Liver (tissue), 7 donors: ENCODE measurements at regions not wholly inside any gene's neighbourhood (a gene's known extent, or its start where the extent isn't known, plus 50 kb on each side); places are given as distances from the start of the nearest gene placed in this dataset.
"Not testable (repeated sequence)": the region's sequence is repeated elsewhere in the genome, so short reads cannot be mapped to it uniquely, and the experiment has no call there.

Experiments used
- DNase-seq: peaks from one replicate; pipeline ENCODE4 v3.0.0-alpha.2; 2017; ENCODE audit warnings: low spot score
- H3K27ac ChIP-seq, 2 donors: one replicate each; pipeline ENCODE4 v1.7.0; 2013; ENCODE audit warnings: inconsistent platforms in 2 of 2, low read length in 2 of 2, control low read depth in 1 of 2, low read depth in 1 of 2, mild to moderate bottlenecking in 1 of 2
- H3K27me3 ChIP-seq, 4 donors: one replicate each; pipeline versions ENCODE4 v1.6.1 to v1.7.0; 2013; ENCODE audit warnings: low read length in 3 of 4, inconsistent platforms in 1 of 4, mild to moderate bottlenecking in 1 of 4, moderate library complexity in 1 of 4; ENCODE audit not compliant: control insufficient read depth in 4 of 4, insufficient read depth in 4 of 4
- H3K36me3 ChIP-seq, 4 donors: one replicate each; pipeline versions ENCODE4 v1.6.1 to v1.7.0; 2013; ENCODE audit warnings: low read length in 3 of 4, mild to moderate bottlenecking in 3 of 4, low read depth in 1 of 4, moderate library complexity in 1 of 4; ENCODE audit not compliant: control insufficient read depth in 4 of 4, insufficient read depth in 3 of 4
- H3K4me1 ChIP-seq, 4 donors: one replicate each; pipeline versions ENCODE4 v1.6.1 to v1.7.0; 2013; ENCODE audit warnings: low read length in 3 of 4, mild to moderate bottlenecking in 3 of 4, moderate library complexity in 1 of 4; ENCODE audit not compliant: control insufficient read depth in 4 of 4, insufficient read depth in 4 of 4
- H3K4me3 ChIP-seq, 3 donors: one replicate each; pipeline versions ENCODE4 v1.6.1 to v1.7.0; 2013; ENCODE audit warnings: low read length in 3 of 3, control low read depth in 1 of 3, low read depth in 1 of 3, mild to moderate bottlenecking in 1 of 3
- H3K9ac ChIP-seq, 2 donors: one replicate each; pipeline ENCODE4 v1.7.0; 2013; ENCODE audit warnings: low read length in 2 of 2, mild to moderate bottlenecking in 2 of 2, moderate library complexity in 2 of 2, control low read depth in 1 of 2, low read depth in 1 of 2
- H3K9me3 ChIP-seq, 4 donors: one replicate each; pipeline versions ENCODE4 v1.6.1 to v1.7.0; 2013; ENCODE audit warnings: low read length in 3 of 4; ENCODE audit not compliant: control insufficient read depth in 4 of 4
- ATF3 ChIP-seq: IDR thresholded peaks from 2 replicates; pipeline ENCODE4 v1.6.1; 2016; ENCODE audit warnings: antibody characterized with exemption
- FOXA1 ChIP-seq: IDR thresholded peaks from 2 replicates; pipeline ENCODE4 v1.6.1; 2016; ENCODE audit warnings: antibody characterized with exemption
- GABPA ChIP-seq, 2 donors: IDR thresholded peaks in 1 of 2; conservative IDR thresholded peaks in 1 of 2; 2 replicates each; pipeline ENCODE4 v1.6.1; 2016; ENCODE audit warnings: antibody characterized with exemption in 2 of 2, mild to moderate bottlenecking in 1 of 2, moderate library complexity in 1 of 2
- HNF4G ChIP-seq: IDR thresholded peaks from 2 replicates; pipeline ENCODE4 v1.6.1; 2016; ENCODE audit warnings: antibody characterized with exemption
- MAX ChIP-seq: IDR thresholded peaks from 2 replicates; pipeline ENCODE4 v1.6.1; 2016; ENCODE audit warnings: antibody characterized with exemption
- NR2F2 ChIP-seq: IDR thresholded peaks from 2 replicates; pipeline ENCODE4 v1.6.1; 2016; ENCODE audit warnings: antibody characterized with exemption
- RAD21 ChIP-seq, 2 donors: IDR thresholded peaks; 2 replicates each; pipeline ENCODE4 v1.6.1; 2016; ENCODE audit warnings: antibody characterized with exemption in 2 of 2, mild to moderate bottlenecking in 2 of 2
- REST ChIP-seq: IDR thresholded peaks from 2 replicates; pipeline ENCODE4 v1.6.1; 2016; ENCODE audit warnings: antibody characterized with exemption, mild to moderate bottlenecking
- RXRA ChIP-seq, 2 donors: IDR thresholded peaks; 2 replicates each; pipeline ENCODE4 v1.6.1; 2017 to 2018; ENCODE audit warnings: antibody characterized with exemption in 2 of 2, mild to moderate bottlenecking in 1 of 2
- TAF1 ChIP-seq: conservative IDR thresholded peaks from 2 replicates; pipeline ENCODE4 v1.6.1; 2016; ENCODE audit warnings: antibody characterized with exemption, mild to moderate bottlenecking
- YY1 ChIP-seq: IDR thresholded peaks from 2 replicates; pipeline ENCODE4 v1.6.1; 2016; ENCODE audit warnings: antibody characterized with exemption, mild to moderate bottlenecking
- WGBS: extraction: QIAGEN DNeasy Blood & Tissue Kit; methylation state at CpG from one replicate; pipeline ENCODE4 v1.1.7; 2013; 5-methylcytosine and 5-hydroxymethylcytosine counted together
- donor health status: healthy.
- donor health status: healthy.
- donor health status: healthy.
- donor health status: healthy.

- TF ChIP-seq REST (no peak), ATF3 (no peak), YY1 (no peak), RAD21 (IDR thresholded peaks at IDR 0.05) (no peak), TAF1 (no peak), RXRA (IDR thresholded peaks at IDR 0.05) (no peak), FOXA1 (no peak)
These were observed 167.1 kb upstream of the CNKSR2 start (continued) for GRCh38 chrX:21207080-21207479.

- not testable (repeated sequence) for DNase-seq, H3K36me3 ChIP-seq, H3K9me3 ChIP-seq, H3K27me3 ChIP-seq, H3K4me3 ChIP-seq, H3K27ac ChIP-seq, H3K9ac ChIP-seq, H3K4me1 ChIP-seq
- 85% methylated on average over 3 of the region's 3 CpGs for WGBS
These were observed 155.0 kb upstream of the CNKSR2 start for GRCh38 chrX:21219208-21219607.

- 90% methylated on average over 1 of the region's 1 CpG for WGBS
- Histone ChIP-seq H3K27ac (no peak overlapping the region), H3K4me3 (no peak overlapping the region), H3K9ac (no peak overlapping the region), H3K4me1 (no peaks in the 10 kb centered on the region), H3K36me3 (no peaks in the 10 kb centered on the region), H3K27me3 (no peaks in the 10 kb centered on the region), H3K9me3 (no peaks in the 10 kb centered on the region)
- DNase-seq, result no peak
- TF ChIP-seq YY1, result no peak
- TF ChIP-seq MAX, result no peak
- no peak for TF ChIP-seq NR2F2
- no peak for TF ChIP-seq HNF4G
- no peak for TF ChIP-seq GABPA (IDR thresholded peaks at IDR 0.05 in 1 of 2, conservative IDR thresholded peaks at IDR 0.05 in 1 of 2)
- TF ChIP-seq RAD21 (IDR thresholded peaks at IDR 0.05), result no peak
These were observed 148.6 kb upstream of the CNKSR2 start for GRCh38 chrX:21225643-21226042.

GRCh38 chrX:21228974-21229373, 145.2 kb upstream of the CNKSR2 start:
- WGBS, result 82% methylated on average over 3 of the region's 3 CpGs
- H3K36me3 ChIP-seq, H3K4me3 ChIP-seq, DNase-seq, H3K9ac ChIP-seq, H3K4me1 ChIP-seq, H3K9me3 ChIP-seq, H3K27ac ChIP-seq, H3K27me3 ChIP-seq: not testable (repeated sequence)
